Lower leg skin (tissue), 3 donors: ENCODE measurements at regions not wholly inside any gene's neighbourhood (a gene's known extent, or its start where the extent isn't known, plus 50 kb on each side); places are given as distances from the start of the nearest gene placed in this dataset.
"Not testable (repeated sequence)": the region's sequence is repeated elsewhere in the genome, so short reads cannot be mapped to it uniquely, and the experiment has no call there.

Experiments used
- DNase-seq, 2 donors: peaks; one replicate each; pipeline ENCODE4 v3.0.0-alpha.2; 2019; ENCODE audit warnings: low spot score in 2 of 2
- H3K4me3 ChIP-seq: fragments of 200-600 bp; sonication (generic); 2 replicates; pipeline ENCODE4 v1.5.1; 2017; ENCODE audit warnings: mild to moderate bottlenecking, low read depth; ENCODE audit not compliant: poor library complexity, severe bottlenecking
- WGBS, 2 donors: methylation state at CpG; one replicate each; pipeline ENCODE4 v1.1.5; 2018; 5-methylcytosine and 5-hydroxymethylcytosine counted together
- intact Hi-C: fragments of 100-400 bp; cut with DNase I; formaldehyde crosslinking; loops from one replicate; pipeline ENCODE4 v1.15.0; 2023; ENCODE audit warnings: low total_unique reads

DNA sequence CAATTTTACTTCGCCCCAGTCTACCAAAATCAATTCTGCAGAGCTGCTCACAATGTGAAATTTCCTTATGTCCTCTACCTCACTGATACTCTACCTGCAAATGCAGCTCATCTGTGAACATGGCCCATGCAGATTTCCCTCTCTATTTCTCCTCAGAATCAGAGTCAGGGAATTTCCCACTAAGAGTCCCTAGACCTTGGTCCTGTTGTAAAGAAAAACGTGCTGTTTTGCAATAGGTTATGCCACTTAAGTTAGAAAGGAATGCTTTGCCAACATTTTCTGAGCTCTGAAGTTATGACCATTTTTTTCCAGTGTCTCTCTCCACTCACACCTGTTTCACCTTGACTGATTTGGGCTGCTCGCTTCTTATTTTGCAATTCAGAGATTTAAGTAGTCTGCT is 524.0 kb downstream of the TTLL7 start:
- DNase-seq, intact Hi-C loops, H3K4me3 ChIP-seq: not testable (repeated sequence)
- 74 to 77% methylated on average over 3 of the region's 3 CpGs for WGBS, 2 donors

DNA sequence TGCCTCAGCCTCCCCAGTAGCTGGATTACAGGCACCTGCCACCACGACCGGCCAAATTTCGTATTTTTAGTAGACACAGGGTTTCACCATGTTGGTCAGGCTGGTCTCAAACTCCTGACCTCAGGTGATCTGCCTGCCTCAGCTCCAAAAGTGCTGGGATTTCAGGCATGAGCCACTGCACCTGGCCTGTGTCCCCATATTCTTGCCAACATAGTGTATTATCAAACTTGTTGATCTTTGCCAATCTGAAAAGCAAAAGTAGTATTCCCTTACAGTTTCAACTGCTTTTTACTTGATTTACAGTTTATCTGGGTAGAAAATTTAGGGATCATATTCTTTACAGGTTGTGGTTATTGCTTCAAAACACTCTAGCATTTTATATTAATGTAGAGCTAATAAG is 524.9 kb downstream of the TTLL7 start:
- WGBS, 2 donors = 96 to 97% methylated on average over 3 of the region's 3 CpGs
- intact Hi-C loops, DNase-seq, H3K4me3 ChIP-seq: not testable (repeated sequence)

DNA sequence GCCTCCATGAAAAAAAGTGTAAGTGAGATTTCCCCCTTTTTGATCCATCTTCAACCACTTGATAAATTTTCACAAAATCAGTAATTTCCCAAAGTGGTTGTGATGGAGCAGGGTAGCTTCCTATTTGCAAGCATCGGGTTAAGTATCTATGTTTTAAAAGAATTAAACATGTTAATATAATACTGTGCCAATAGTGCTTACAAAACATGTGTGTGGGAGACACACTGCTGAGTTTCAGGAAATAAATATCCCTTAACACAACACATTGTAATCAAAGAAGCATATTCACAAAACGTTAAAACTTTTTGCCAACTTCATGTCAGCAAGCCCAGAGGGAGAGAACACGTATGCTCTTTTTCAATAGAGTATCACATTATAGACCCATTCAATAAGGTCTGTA is 526.9 kb downstream of the TTLL7 start:
- WGBS, 2 donors = 31 to 35% methylated on average over 3 of the region's 3 CpGs
- DNase-seq, H3K4me3 ChIP-seq, intact Hi-C loops: not testable (repeated sequence)

DNA sequence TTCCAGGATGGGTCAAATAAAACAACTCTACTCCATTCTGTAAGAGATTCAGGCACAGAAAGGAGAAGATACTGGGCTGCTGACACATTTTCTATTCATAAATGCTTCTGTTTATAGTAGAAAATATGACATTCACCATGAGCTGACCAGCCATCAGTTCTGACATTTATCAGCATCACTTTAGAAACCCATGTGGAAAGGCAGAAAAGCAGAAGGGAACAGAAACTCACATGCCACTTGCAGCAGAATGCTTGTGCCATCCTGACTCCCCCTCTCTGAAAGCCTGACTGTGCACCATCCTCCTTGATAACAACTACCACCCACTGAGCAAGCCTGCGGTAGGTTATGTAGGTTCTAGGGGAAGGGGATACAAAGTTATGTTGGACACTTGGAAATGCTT is 527.7 kb downstream of the TTLL7 start:
- WGBS, 2 donors = 94 to 100% methylated on average over 1 of the region's 1 CpG
- H3K4me3 ChIP-seq, intact Hi-C loops, DNase-seq: not testable (repeated sequence)

DNA sequence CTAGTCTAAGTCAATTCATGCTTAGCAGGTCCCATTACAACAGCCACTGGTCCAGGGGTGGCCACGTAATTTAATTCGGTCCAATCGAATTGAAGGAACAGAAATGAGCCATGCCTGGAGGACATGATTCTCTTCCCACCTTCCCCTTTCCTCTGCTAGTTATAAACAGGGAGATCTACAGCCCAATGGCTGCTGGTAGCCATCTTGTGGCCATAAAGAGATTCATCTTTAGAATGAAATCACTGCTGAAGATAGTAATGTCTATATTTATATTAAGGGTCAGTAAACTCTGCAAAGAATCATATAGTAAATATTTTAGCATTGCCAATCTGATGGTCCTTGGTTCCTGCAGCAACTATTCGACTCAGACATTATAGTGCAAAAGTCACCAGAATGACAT is 530.6 kb downstream of the TTLL7 start:
- WGBS, 2 donors = 92 to 95% methylated on average over 4 of the region's 4 CpGs
- intact Hi-C loops, DNase-seq, H3K4me3 ChIP-seq: not testable (repeated sequence)

DNA sequence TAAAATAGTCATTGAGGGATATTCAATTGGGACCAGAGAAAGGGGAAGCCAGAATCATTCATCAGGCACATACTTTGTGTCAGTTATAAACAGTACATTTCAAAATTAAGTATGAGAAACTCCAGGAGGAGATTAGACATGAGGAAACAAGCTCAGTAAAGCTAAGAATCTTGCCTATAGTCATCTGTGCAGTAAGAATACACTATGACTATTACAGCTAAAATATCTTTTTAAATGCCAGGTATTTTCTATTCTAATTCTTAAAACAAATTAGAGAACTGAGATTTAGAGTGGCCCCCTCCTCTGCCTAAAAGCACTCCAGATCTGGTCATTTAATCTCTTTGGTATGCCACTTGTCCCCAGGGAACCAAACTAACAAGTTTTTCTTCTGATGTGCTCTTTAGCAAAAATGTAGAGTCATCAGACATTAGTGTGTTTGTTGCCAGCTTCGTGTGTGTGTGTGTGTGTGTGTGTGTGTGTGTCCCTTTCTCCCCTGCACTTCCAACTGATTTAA is 541.1 kb downstream of the TTLL7 start:
- intact Hi-C loops, H3K4me3 ChIP-seq, DNase-seq: not testable (repeated sequence)
- 0 to 20% methylated on average over 1 of the region's 1 CpG for WGBS, 2 donors

DNA sequence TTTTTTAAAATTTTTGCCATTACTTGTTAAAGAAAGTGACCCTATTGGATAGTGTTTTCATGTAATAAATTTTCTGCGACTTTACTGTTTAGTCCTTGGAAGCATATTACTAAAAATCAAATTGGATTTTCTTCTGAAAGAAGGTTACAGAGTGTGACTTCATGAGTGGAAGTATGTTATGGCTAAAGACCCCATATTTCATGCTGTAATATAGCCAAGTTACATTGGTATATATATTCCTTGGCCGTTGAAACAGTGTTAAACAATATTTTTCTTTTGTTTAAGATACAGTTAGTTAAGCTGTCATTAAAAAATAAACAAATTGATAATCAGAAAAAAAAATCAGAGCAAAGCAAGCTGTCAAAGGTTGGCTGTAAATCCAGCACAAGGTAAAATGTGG is 541.7 kb downstream of the TTLL7 start:
- H3K4me3 ChIP-seq, DNase-seq, intact Hi-C loops: not testable (repeated sequence)
- WGBS, 2 donors = 81 to 85% methylated on average over 2 of the region's 2 CpGs

DNA sequence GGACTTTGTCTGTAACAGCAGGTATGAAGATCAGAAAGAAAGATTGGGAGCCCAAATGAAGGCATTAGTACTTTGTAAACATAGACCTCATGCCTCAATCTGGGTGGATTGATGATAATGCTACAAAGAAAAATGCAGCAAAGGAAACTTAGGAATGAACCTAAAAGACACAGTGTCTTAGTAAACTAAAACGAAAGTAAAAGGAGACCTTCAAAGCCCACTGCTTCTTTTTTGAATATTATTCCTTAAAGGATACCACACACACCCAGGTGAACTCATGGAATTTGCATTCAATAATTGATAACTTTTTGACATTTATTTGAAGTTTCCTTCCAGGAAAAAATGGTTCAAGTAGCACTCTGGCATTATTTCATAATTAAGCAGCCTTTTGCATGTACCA is 543.2 kb downstream of the TTLL7 start:
- intact Hi-C loops, H3K4me3 ChIP-seq, DNase-seq: not testable (repeated sequence)
- WGBS, 2 donors = 21 to 37% methylated on average over 1 of the region's 1 CpG

DNA sequence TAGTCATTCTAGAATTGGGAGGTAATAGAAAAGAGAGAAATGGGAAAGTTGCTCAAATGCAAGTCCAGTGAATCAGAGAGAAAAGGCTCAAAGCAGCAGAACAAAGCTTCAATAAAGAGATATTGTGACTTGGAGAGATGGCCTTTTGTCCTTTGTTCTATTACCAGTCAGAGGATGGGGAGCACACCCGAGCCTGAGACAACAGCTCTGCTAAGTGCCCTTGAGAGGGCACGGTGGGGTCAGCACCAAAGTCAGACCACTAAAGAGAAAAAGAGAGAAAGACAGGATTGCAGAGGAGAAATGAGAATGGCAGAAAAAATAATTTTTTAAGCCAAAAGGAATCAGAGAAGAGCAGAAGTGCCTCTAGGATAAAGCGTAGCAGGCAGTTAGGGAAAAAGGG is 553.1 kb downstream of the TTLL7 start:
- intact Hi-C loops, H3K4me3 ChIP-seq, DNase-seq: not testable (repeated sequence)
- WGBS, 2 donors = 98 to 100% methylated on average over 2 to 3 of the region's 3 CpGs

DNA sequence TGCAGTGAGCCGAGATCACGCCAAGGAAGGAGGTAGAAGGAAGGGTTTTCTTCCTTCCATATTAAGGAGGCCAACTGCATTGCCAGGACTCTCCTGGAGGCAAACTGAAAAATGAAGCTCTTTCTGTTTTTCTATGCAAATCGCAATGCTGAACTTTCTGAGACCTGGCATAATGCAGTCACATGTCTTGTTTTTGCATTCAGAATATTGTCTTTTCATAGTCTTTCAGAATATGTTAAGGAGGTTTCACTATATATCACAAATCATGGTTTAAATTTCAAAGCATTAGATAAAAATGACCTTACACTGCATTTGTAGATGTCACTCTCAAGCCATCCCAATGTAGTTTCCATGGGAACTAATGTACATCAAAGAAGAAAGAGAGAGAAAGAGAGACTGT is 556.5 kb downstream of the TTLL7 start:
- whole genome bisulfite sequencing, 2 donors = 98 to 100% methylated on average over 3 of the region's 3 CpGs
- H3K4me3 ChIP-seq, intact Hi-C loops, DNase-seq: not testable (repeated sequence)

DNA sequence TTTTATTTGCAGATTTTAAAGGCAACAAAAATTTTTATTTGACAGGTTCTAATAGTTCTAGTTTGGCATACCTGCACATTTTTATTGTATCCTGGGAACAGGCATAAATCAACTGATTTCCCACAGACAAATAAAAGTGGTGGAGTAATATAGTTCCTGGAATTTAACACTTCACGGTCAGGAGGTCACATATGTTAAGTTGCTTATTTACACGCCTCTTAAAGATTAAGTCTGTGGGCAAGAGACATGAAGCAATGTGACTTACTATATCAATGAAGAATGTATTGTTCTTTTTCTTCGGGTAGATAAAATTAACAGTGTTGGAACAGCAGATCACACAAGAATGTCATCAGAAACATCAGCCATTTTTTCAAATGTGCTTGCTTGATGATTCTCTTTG is 558.3 kb downstream of the TTLL7 start:
- intact Hi-C loops, DNase-seq, H3K4me3 ChIP-seq: not testable (repeated sequence)
- 62 to 69% methylated on average over 3 of the region's 3 CpGs for WGBS, 2 donors

DNA sequence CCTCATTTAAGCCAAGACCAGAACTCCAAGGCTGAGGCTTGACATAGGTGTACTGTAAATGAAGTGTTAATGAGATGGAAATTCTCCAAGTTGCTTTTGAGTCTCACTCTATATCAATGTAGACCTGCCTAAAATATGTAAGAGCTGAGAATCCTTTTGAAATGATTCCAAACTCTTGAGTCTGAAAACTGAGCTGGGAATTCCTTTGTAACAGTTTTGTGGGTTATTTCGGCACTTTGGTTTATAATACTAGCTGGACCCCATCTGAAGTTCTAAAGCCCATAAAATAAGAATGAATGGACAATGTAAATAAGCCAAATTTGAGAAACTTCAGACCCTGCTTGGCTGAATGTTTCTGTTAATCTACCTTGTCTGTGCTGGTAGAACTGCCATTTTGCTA is 558.9 kb downstream of the TTLL7 start:
- DNase-seq, H3K4me3 ChIP-seq, intact Hi-C loops: not testable (repeated sequence)
- 76 to 90% methylated on average over 1 of the region's 1 CpG for WGBS, 2 donors

DNA sequence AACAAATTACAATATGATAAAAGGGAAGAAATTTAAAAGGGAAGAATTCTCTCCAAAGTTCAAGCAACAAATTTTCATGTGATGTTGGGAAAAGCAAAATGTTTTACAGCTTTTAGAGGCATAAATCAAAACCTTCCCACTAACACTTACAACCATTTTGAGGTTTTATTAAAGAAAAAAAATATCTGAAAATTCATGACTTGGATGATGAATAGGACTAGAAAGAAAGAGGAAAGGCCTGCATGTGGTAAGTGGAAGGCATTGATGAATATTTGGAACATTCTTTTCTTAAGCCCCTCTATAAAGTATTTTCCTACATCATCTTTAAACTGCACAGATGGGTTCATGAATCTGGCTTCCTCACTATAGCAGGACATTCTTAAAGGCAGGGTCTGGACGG is 560.6 kb downstream of the TTLL7 start:
- intact Hi-C loops, H3K4me3 ChIP-seq: not testable (repeated sequence)
- WGBS, 2 donors = 89 to 95% methylated on average over 1 of the region's 1 CpG

DNA sequence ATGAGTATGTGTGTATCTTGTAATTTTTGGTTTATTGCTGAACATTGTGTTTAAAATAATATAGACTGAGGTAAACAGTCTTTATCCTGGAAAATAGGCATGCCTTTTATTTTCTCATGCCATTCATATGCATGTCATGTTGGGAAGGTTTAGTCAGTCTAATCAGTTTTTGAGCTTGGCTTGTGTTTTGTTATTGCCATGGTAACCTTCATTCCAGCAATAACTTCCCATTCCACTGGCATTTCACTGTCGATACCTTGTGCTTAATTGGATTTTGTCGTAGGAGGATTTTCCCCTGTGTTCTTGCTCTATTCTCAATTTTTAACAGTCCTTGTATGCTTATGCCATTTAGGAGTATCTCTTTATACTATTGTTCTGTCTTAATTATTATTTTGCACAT is 563.6 kb downstream of the TTLL7 start:
- DNase-seq, intact Hi-C loops, H3K4me3 ChIP-seq: not testable (repeated sequence)
- WGBS, 2 donors = 39 to 56% methylated on average over 2 of the region's 2 CpGs

More for the DNA sequence above, 560.6 kb downstream of the TTLL7 start:
- not testable (repeated sequence) for DNase-seq

DNA sequence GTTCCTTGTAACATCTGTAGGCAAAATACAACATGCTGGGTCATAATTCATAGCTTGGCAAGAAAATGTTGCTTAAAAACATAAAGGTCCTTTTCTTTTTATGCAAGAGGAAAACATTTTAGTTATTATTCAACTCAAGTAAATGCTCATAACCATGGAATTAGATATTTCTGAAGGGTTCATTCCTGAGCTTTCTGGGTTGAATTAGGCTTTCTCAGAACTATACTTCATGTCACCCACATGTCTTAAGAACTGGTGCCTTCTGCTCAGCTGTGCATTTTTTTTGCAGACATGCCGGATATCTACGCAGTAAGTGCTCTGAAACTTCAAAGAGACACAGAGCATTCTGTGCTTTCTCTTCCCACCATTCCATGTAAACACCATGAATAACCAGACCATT is 571.4 kb downstream of the TTLL7 start:
- intact Hi-C loops, DNase-seq, H3K4me3 ChIP-seq: not testable (repeated sequence)
- WGBS, 2 donors = 58 to 70% methylated on average over 2 of the region's 2 CpGs

DNA sequence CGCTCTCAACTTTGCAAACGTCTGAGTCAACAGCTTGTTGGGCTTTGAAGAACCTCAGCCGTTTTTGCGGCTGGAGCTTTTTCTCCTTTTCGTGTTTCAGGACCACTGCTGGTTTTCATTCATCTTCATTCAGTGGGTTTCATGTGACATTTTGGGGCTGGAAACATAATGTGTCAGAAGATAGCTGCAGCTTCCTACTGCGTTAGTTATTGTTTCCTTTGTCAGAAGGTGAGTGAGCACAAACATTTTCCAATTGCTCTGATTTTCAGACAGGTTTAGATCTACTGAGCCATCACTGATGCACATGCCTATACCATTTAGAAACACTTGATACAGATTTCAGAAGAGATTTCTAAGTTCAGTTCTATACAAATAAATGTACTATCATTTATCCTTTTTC is 575.5 kb downstream of the TTLL7 start:
- H3K4me3 ChIP-seq, DNase-seq, intact Hi-C loops: not testable (repeated sequence)
- WGBS, 2 donors = 87 to 90% methylated on average over 6 of the region's 6 CpGs
